ENCODE measurements at regions not wholly inside any gene's neighbourhood (a gene's known extent, or its start where the extent isn't known, plus 50 kb on each side); places are given as distances from the start of the nearest gene placed in this dataset.

GRCh38 chr22:48883211-48883960 is 944.3 kb downstream of the BRD1 start:
- no peaks in the 10 kb centered on the region for H3K36me3 ChIP-seq (ENCODE audit: control insufficient read depth in 1 of 2, insufficient read depth in 2 of 2, low read length in 2 of 2)
- H3K27ac ChIP-seq (ENCODE audit: low read length) = no peak overlapping the region
- no peak overlapping the region for H3K4me3 ChIP-seq (ENCODE audit: low read depth in 1 of 2, low read length in 2 of 2)
- H3K4me1 ChIP-seq (ENCODE audit: control insufficient read depth in 1 of 2, insufficient read depth in 2 of 2, low read length in 2 of 2) = no peaks in the 10 kb centered on the region
- H3K27me3 ChIP-seq (ENCODE audit: low read depth, low read length) = peaks cover 3% of the 10 kb centered on the region
- H3K9me3 ChIP-seq (ENCODE audit: control insufficient read depth in 1 of 2, low read length in 2 of 2) = no peaks in the 10 kb centered on the region

- H3K36me3 ChIP-seq (ENCODE audit: control insufficient read depth in 1 of 2, insufficient read depth in 2 of 2, low read length in 2 of 2) = no peaks in the 10 kb centered on the region
- H3K9me3 ChIP-seq (ENCODE audit: control insufficient read depth in 1 of 2, low read length in 2 of 2) = no peaks in the 10 kb centered on the region
- H3K27ac ChIP-seq (ENCODE audit: low read length) = no peak overlapping the region
- H3K27me3 ChIP-seq (ENCODE audit: low read depth, low read length) = peaks cover 3% of the 10 kb centered on the region
- H3K4me3 ChIP-seq (ENCODE audit: low read depth in 1 of 2, low read length in 2 of 2) = no peak overlapping the region
- no peaks in the 10 kb centered on the region for H3K4me1 ChIP-seq (ENCODE audit: control insufficient read depth in 1 of 2, insufficient read depth in 2 of 2, low read length in 2 of 2)
Observed at GRCh38 chr22:48882636-48883200, 945.0 kb downstream of the BRD1 start.

- Histone ChIP-seq H3K27ac (ENCODE audit: low read length) (no peak overlapping the region), H3K4me3 (ENCODE audit: low read depth in 1 of 2, low read length in 2 of 2) (no peak overlapping the region), H3K4me1 (ENCODE audit: control insufficient read depth in 1 of 2, insufficient read depth in 2 of 2, low read length in 2 of 2) (no peaks in the 10 kb centered on the region), H3K36me3 (ENCODE audit: control insufficient read depth in 1 of 2, insufficient read depth in 2 of 2, low read length in 2 of 2) (no peaks in the 10 kb centered on the region), H3K9me3 (ENCODE audit: control insufficient read depth in 1 of 2, low read length in 2 of 2) (no peaks in the 10 kb centered on the region), H3K27me3 (ENCODE audit: low read depth, low read length) (peaks cover 3% of the 10 kb centered on the region)
Observed at GRCh38 chr22:48881326-48881980, 946.2 kb downstream of the BRD1 start.

- no peaks in the 10 kb centered on the region for H3K9me3 ChIP-seq (ENCODE audit: control insufficient read depth in 1 of 2, low read length in 2 of 2)
- H3K4me3 ChIP-seq (ENCODE audit: low read depth in 1 of 2, low read length in 2 of 2) = no peak overlapping the region
- H3K36me3 ChIP-seq (ENCODE audit: control insufficient read depth in 1 of 2, insufficient read depth in 2 of 2, low read length in 2 of 2) = no peaks in the 10 kb centered on the region
- peaks cover 3% of the 10 kb centered on the region for H3K27me3 ChIP-seq (ENCODE audit: low read depth, low read length)
- no peaks in the 10 kb centered on the region for H3K4me1 ChIP-seq (ENCODE audit: control insufficient read depth in 1 of 2, insufficient read depth in 2 of 2, low read length in 2 of 2)
- H3K27ac ChIP-seq (ENCODE audit: low read length) = no peak overlapping the region
Observed at GRCh38 chr22:48880749-48881148, 946.9 kb downstream of the BRD1 start.

GRCh38 chr22:48876951-48877350 is 950.7 kb downstream of the BRD1 start:
- Histone ChIP-seq H3K36me3 (ENCODE audit: control insufficient read depth in 1 of 2, insufficient read depth in 2 of 2, low read length in 2 of 2) (no peaks in the 10 kb centered on the region), H3K27me3 (ENCODE audit: low read depth, low read length) (no peaks in the 10 kb centered on the region), H3K4me1 (ENCODE audit: control insufficient read depth in 1 of 2, insufficient read depth in 2 of 2, low read length in 2 of 2) (no peaks in the 10 kb centered on the region), H3K9me3 (ENCODE audit: control insufficient read depth in 1 of 2, low read length in 2 of 2) (no peaks in the 10 kb centered on the region), H3K4me3 (ENCODE audit: low read depth in 1 of 2, low read length in 2 of 2) (no peak overlapping the region), H3K27ac (ENCODE audit: low read length) (no peak overlapping the region)

GRCh38 chr22:48874956-48875355 is 952.7 kb downstream of the BRD1 start:
- Histone ChIP-seq H3K4me3 (ENCODE audit: low read depth in 1 of 2, low read length in 2 of 2) (no peak overlapping the region), H3K36me3 (ENCODE audit: control insufficient read depth in 1 of 2, insufficient read depth in 2 of 2, low read length in 2 of 2) (no peaks in the 10 kb centered on the region), H3K27me3 (ENCODE audit: low read depth, low read length) (no peaks in the 10 kb centered on the region), H3K9me3 (ENCODE audit: control insufficient read depth in 1 of 2, low read length in 2 of 2) (peaks cover 0 to 4% of the 10 kb centered on the region in 2 donors), H3K4me1 (ENCODE audit: control insufficient read depth in 1 of 2, insufficient read depth in 2 of 2, low read length in 2 of 2) (no peaks in the 10 kb centered on the region), H3K27ac (ENCODE audit: low read length) (no peak overlapping the region)

- Histone ChIP-seq H3K4me1 (ENCODE audit: control insufficient read depth in 1 of 2, insufficient read depth in 2 of 2, low read length in 2 of 2) (no peaks in the 10 kb centered on the region), H3K27me3 (ENCODE audit: low read depth, low read length) (no peaks in the 10 kb centered on the region), H3K9me3 (ENCODE audit: control insufficient read depth in 1 of 2, low read length in 2 of 2) (peaks cover 0 to 5% of the 10 kb centered on the region in 2 donors), H3K4me3 (ENCODE audit: low read depth in 1 of 2, low read length in 2 of 2) (no peak overlapping the region), H3K27ac (ENCODE audit: low read length) (no peak overlapping the region), H3K36me3 (ENCODE audit: control insufficient read depth in 1 of 2, insufficient read depth in 2 of 2, low read length in 2 of 2) (no peaks in the 10 kb centered on the region)
Observed at GRCh38 chr22:48873191-48873520, 954.5 kb downstream of the BRD1 start.

GRCh38 chr22:48872271-48873190 is 955.1 kb downstream of the BRD1 start:
- H3K9me3 ChIP-seq (ENCODE audit: control insufficient read depth in 1 of 2, low read length in 2 of 2) = peaks cover 0 to 5% of the 10 kb centered on the region in 2 donors
- H3K27ac ChIP-seq (ENCODE audit: low read length) = no peak overlapping the region
- H3K4me3 ChIP-seq (ENCODE audit: low read depth in 1 of 2, low read length in 2 of 2) = no peak overlapping the region
- no peaks in the 10 kb centered on the region for H3K36me3 ChIP-seq (ENCODE audit: control insufficient read depth in 1 of 2, insufficient read depth in 2 of 2, low read length in 2 of 2)
- no peaks in the 10 kb centered on the region for H3K4me1 ChIP-seq (ENCODE audit: control insufficient read depth in 1 of 2, insufficient read depth in 2 of 2, low read length in 2 of 2)
- no peaks in the 10 kb centered on the region for H3K27me3 ChIP-seq (ENCODE audit: low read depth, low read length)

GRCh38 chr22:48871176-48871840 is 956.4 kb downstream of the BRD1 start:
- Histone ChIP-seq H3K27ac (ENCODE audit: low read length) (no peak overlapping the region), H3K4me1 (ENCODE audit: control insufficient read depth in 1 of 2, insufficient read depth in 2 of 2, low read length in 2 of 2) (peaks cover 0 to under 1% of the 10 kb centered on the region in 2 donors), H3K9me3 (ENCODE audit: control insufficient read depth in 1 of 2, low read length in 2 of 2) (peaks cover 0 to 5% of the 10 kb centered on the region in 2 donors), H3K4me3 (ENCODE audit: low read depth in 1 of 2, low read length in 2 of 2) (no peak overlapping the region), H3K36me3 (ENCODE audit: control insufficient read depth in 1 of 2, insufficient read depth in 2 of 2, low read length in 2 of 2) (no peaks in the 10 kb centered on the region), H3K27me3 (ENCODE audit: low read depth, low read length) (no peaks in the 10 kb centered on the region)

- Histone ChIP-seq H3K4me1 (ENCODE audit: control insufficient read depth in 1 of 2, insufficient read depth in 2 of 2, low read length in 2 of 2) (peaks cover 0 to 7% of the 10 kb centered on the region in 2 donors), H3K27me3 (ENCODE audit: low read depth, low read length) (no peaks in the 10 kb centered on the region), H3K27ac (ENCODE audit: low read length) (no peak overlapping the region)
Observed at GRCh38 chr22:48870436-48870835, 957.2 kb downstream of the BRD1 start.

More at GRCh38 chr22:48870436-48870835, 957.2 kb downstream of the BRD1 start:
- H3K9me3 ChIP-seq (ENCODE audit: control insufficient read depth in 1 of 2, low read length in 2 of 2) = peaks cover 0 to 5% of the 10 kb centered on the region in 2 donors
- no peaks in the 10 kb centered on the region for H3K36me3 ChIP-seq (ENCODE audit: control insufficient read depth in 1 of 2, insufficient read depth in 2 of 2, low read length in 2 of 2)
- H3K4me3 ChIP-seq (ENCODE audit: low read depth in 1 of 2, low read length in 2 of 2) = no peak overlapping the region

Data from muscle layer of duodenum (tissue), 2 donors.